ENCODE measurements at regions not wholly inside any gene's neighbourhood (a gene's known extent, or its start where the extent isn't known, plus 50 kb on each side); places are given as distances from the start of the nearest gene placed in this dataset.

GRCh38 chr20:17138237-17138636 lies 88.6 kb upstream of the PCSK2 start:
- no peak for DNase-seq (ENCODE audit: low spot score)
- no peak overlapping the region for H3K27ac Mint-ChIP-seq (ENCODE audit: unreplicated experiment)
- H3K36me3 Mint-ChIP-seq (ENCODE audit: low read depth): no peaks in the 10 kb centered on the region
- H3K9me3 Mint-ChIP-seq (ENCODE audit: low read depth): peaks cover 8% of the 10 kb centered on the region
- no peak for TF ChIP-seq CTCF (IDR thresholded peaks at IDR 0.05)
- no peaks in the 10 kb centered on the region for H3K27me3 Mint-ChIP-seq (ENCODE audit: low read depth)
- H3K4me3 Mint-ChIP-seq (ENCODE audit: unreplicated experiment): no peak overlapping the region
- H3K4me1 Mint-ChIP-seq (ENCODE audit: low read depth): no peaks in the 10 kb centered on the region

- DNase-seq (ENCODE audit: low spot score): no peak
- Mint-ChIP-seq H3K4me1 (ENCODE audit: low read depth) (no peaks in the 10 kb centered on the region), H3K36me3 (ENCODE audit: low read depth) (no peaks in the 10 kb centered on the region), H3K9me3 (ENCODE audit: low read depth) (peaks cover 8% of the 10 kb centered on the region), H3K27ac (ENCODE audit: unreplicated experiment) (no peak overlapping the region), H3K4me3 (ENCODE audit: unreplicated experiment) (no peak overlapping the region), H3K27me3 (ENCODE audit: low read depth) (no peaks in the 10 kb centered on the region)
- TF ChIP-seq CTCF (IDR thresholded peaks at IDR 0.05): no peak
Observed at GRCh38 chr20:17140894-17141293, 85.9 kb upstream of the PCSK2 start.

GRCh38 chr20:17141568-17141967 lies 85.3 kb upstream of the PCSK2 start:
- Mint-ChIP-seq H3K27ac (ENCODE audit: unreplicated experiment) (no peak overlapping the region), H3K4me1 (ENCODE audit: low read depth) (no peaks in the 10 kb centered on the region), H3K4me3 (ENCODE audit: unreplicated experiment) (no peak overlapping the region), H3K27me3 (ENCODE audit: low read depth) (no peaks in the 10 kb centered on the region), H3K9me3 (ENCODE audit: low read depth) (peaks cover 8% of the 10 kb centered on the region), H3K36me3 (ENCODE audit: low read depth) (no peaks in the 10 kb centered on the region)
- TF ChIP-seq CTCF (IDR thresholded peaks at IDR 0.05): no peak
- no peak for DNase-seq (ENCODE audit: low spot score)

DNA sequence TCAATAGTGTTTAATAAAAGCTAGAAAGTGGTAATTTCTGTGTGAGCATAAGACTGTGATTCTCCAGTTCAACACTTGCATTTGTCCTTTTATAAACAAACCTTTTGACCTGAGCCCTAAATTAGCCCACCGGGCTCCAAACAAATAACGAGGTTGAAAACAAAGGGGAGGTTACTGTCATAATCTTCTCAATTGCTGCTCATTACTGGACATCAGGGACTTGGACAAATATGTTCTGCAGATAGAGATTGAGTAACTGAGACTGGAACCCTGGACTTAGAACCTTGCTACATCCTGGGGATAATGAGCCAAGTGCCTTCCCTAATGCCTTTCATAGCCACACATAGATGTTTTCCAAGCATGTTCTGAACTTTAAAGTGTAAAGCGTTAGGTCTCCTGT lies 84.2 kb upstream of the PCSK2 start:
- Mint-ChIP-seq H3K4me1 (ENCODE audit: low read depth) (no peaks in the 10 kb centered on the region), H3K27ac (ENCODE audit: unreplicated experiment) (no peak overlapping the region), H3K9me3 (ENCODE audit: low read depth) (peaks cover 5% of the 10 kb centered on the region), H3K36me3 (ENCODE audit: low read depth) (no peaks in the 10 kb centered on the region), H3K27me3 (ENCODE audit: low read depth) (no peaks in the 10 kb centered on the region), H3K4me3 (ENCODE audit: unreplicated experiment) (no peak overlapping the region)
- no peak for TF ChIP-seq CTCF (IDR thresholded peaks at IDR 0.05)
- DNase-seq (ENCODE audit: low spot score): no peak

DNA sequence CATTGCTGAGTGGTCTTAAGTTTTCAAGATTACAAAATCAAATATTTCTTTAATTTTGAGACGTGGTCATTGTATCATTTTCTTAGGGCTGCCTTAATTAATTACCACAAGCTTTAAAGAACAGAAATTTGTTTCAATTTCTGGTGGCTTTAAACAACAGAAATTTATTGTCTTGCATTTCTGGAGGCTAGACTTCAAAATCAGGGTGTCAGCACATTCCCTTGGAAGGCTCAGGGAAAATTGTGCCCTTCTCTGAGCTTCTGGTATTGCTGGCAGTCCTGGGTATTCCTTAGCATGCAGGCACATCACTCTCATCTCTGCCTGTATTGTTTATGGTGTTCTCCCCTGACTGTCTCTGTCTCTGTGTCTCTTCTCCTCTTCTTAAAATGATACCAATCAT lies 76.0 kb upstream of the PCSK2 start:
- Mint-ChIP-seq H3K9me3 (ENCODE audit: low read depth) (no peaks in the 10 kb centered on the region), H3K36me3 (ENCODE audit: low read depth) (no peaks in the 10 kb centered on the region), H3K27me3 (ENCODE audit: low read depth) (peaks cover 11% of the 10 kb centered on the region), H3K4me3 (ENCODE audit: unreplicated experiment) (no peak overlapping the region), H3K4me1 (ENCODE audit: low read depth) (no peaks in the 10 kb centered on the region), H3K27ac (ENCODE audit: unreplicated experiment) (no peak overlapping the region)
- no peak for TF ChIP-seq CTCF (IDR thresholded peaks at IDR 0.05)
- no peak for DNase-seq (ENCODE audit: low spot score)

All from chondrocyte (in vitro differentiated cells).